Mammary epithelial cell (primary cell): ENCODE measurements at regions not wholly inside any gene's neighbourhood (a gene's known extent, or its start where the extent isn't known, plus 50 kb on each side); places are given as distances from the start of the nearest gene placed in this dataset.

Experiments used
- CTCF ChIP-seq, 2 donors: IDR thresholded peaks in 1 of 2; conservative IDR thresholded peaks in 1 of 2; 2 replicates each; pipeline ENCODE4 v1.5.1; 2011 to 2012; ENCODE audit warnings: inconsistent platforms in 2 of 2, low read length in 2 of 2, mild to moderate bottlenecking in 2 of 2, control low read depth in 1 of 2, low read depth in 1 of 2; ENCODE audit not compliant: insufficient read depth in 1 of 2; ENCODE audit errors: extremely low read depth in 1 of 2
- EZH2 ChIP-seq: IDR thresholded peaks from 2 replicates; pipeline ENCODE4 v1.6.1; 2012; ENCODE audit warnings: low read length, inconsistent platforms, borderline replicate concordance

GRCh38 chr3:22106213-22106896, 355.3 kb upstream of the ZNF385D start:
- TF ChIP-seq CTCF (conservative IDR thresholded peaks at IDR 0.05 in 1 of 2, IDR thresholded peaks at IDR 0.05 in 1 of 2; ENCODE audit: extremely low read depth in 1 of 2, insufficient read depth in 1 of 2, low read depth in 1 of 2, low read length in 2 of 2) = no peak
- TF ChIP-seq EZH2 = no peak
